Mononuclear cell (primary cell): ENCODE measurements at regions not wholly inside any gene's neighbourhood (a gene's known extent, or its start where the extent isn't known, plus 50 kb on each side); places are given as distances from the start of the nearest gene placed in this dataset.
A peak's percentile ranks its signal among the peaks of the same experiment; 100 is the strongest.
"Not testable (repeated sequence)": the region's sequence is repeated elsewhere in the genome, so short reads cannot be mapped to it uniquely, and the experiment has no call there.

Experiments
- H3K27me3 ChIP-seq: 2 replicates; pipeline ENCODE4 v1.6.0; 2011; ENCODE audit warnings: low read length, control low read depth; ENCODE audit not compliant: insufficient read depth
- H3K4me1 ChIP-seq: 2 replicates; pipeline ENCODE4 v1.5.1; 2011; ENCODE audit warnings: mild to moderate bottlenecking, low read length, control low read depth; ENCODE audit not compliant: insufficient read depth
- H3K4me3 ChIP-seq: 2 replicates; pipeline ENCODE4 v1.5.1; 2011; ENCODE audit warnings: mild to moderate bottlenecking, low read length, moderate library complexity
- H3K9me3 ChIP-seq: 2 replicates; pipeline ENCODE4 v1.5.1; 2011; ENCODE audit warnings: low read depth, mild to moderate bottlenecking, control low read depth, low read length

DNA sequence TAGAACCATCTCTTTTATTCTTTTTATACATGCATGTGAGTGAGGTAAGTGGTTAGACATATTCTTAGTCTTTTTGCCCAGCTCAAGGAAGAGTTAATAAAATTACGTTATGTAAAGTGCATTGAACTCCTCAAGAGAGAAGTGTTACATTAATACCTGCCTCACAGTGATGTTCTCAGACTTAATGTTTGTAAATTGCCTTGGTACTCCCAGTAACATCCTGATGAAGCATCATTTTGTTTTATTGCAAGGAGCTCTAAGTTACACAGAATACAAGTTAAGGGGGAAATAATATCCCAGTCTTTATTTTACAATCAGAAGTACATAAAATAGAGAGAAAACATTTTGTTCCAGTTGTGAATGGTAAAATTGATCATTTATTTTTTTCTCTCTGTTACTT is 89.5 kb upstream of the ARRDC3 start:
- peaks cover 12% of the 10 kb centered on the region for H3K4me1 ChIP-seq
- H3K27me3 ChIP-seq = no peaks in the 10 kb centered on the region
- no peak overlapping the region for H3K4me3 ChIP-seq
- no peaks in the 10 kb centered on the region for H3K9me3 ChIP-seq

GRCh38 chr5:91469517-91470165 is 86.5 kb upstream of the ARRDC3 start:
- Histone ChIP-seq H3K9me3 (no peaks in the 10 kb centered on the region), H3K4me3 (peak overlapping the region; percentile 10), H3K27me3 (no peaks in the 10 kb centered on the region), H3K4me1 (peaks cover 12% of the 10 kb centered on the region)

- H3K4me3 ChIP-seq = peak overlapping the region; percentile 10
- H3K4me1 ChIP-seq = peaks cover 12% of the 10 kb centered on the region
- no peaks in the 10 kb centered on the region for H3K27me3 ChIP-seq
- no peaks in the 10 kb centered on the region for H3K9me3 ChIP-seq
These were observed 85.7 kb upstream of the ARRDC3 start for GRCh38 chr5:91468651-91469422.

GRCh38 chr5:91464886-91465646 is 81.9 kb upstream of the ARRDC3 start:
- no peaks in the 10 kb centered on the region for H3K27me3 ChIP-seq
- peaks cover 12% of the 10 kb centered on the region for H3K4me1 ChIP-seq
- H3K9me3 ChIP-seq = no peaks in the 10 kb centered on the region
- no peak overlapping the region for H3K4me3 ChIP-seq

GRCh38 chr5:91457681-91458058 is 74.6 kb upstream of the ARRDC3 start:
- H3K27me3 ChIP-seq = no peaks in the 10 kb centered on the region
- no peak overlapping the region for H3K4me3 ChIP-seq
- H3K9me3 ChIP-seq = no peaks in the 10 kb centered on the region
- H3K4me1 ChIP-seq = no peaks in the 10 kb centered on the region

- H3K27me3 ChIP-seq = no peaks in the 10 kb centered on the region
- no peaks in the 10 kb centered on the region for H3K9me3 ChIP-seq
- no peaks in the 10 kb centered on the region for H3K4me1 ChIP-seq
- H3K4me3 ChIP-seq = no peak overlapping the region
These were observed 74.0 kb upstream of the ARRDC3 start for GRCh38 chr5:91456928-91457680.

GRCh38 chr5:91449083-91449482 is 66.0 kb upstream of the ARRDC3 start:
- Histone ChIP-seq H3K27me3 (no peaks in the 10 kb centered on the region), H3K4me1 (no peaks in the 10 kb centered on the region), H3K9me3 (no peaks in the 10 kb centered on the region), H3K4me3 (no peak overlapping the region)

DNA sequence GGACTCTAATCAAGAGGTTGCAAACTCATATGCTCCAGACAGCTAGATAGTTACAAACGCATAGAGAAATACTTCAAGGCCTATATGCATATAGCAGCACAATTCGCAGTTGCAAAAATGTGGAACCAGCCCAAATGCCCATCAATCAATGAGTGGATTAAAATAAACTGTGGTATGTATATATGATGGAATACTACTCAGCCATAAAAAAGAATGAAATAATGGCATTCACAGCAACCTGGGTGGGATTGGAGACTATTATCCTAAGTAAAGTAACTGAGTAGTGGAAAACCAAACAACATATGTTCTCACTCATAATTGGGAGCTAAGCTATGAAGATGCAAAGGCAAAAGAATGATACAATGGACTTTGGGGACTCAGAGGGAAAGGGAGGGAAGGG is 65.0 kb upstream of the ARRDC3 start:
- H3K9me3 ChIP-seq, H3K27me3 ChIP-seq, H3K4me1 ChIP-seq, H3K4me3 ChIP-seq: not testable (repeated sequence)

DNA sequence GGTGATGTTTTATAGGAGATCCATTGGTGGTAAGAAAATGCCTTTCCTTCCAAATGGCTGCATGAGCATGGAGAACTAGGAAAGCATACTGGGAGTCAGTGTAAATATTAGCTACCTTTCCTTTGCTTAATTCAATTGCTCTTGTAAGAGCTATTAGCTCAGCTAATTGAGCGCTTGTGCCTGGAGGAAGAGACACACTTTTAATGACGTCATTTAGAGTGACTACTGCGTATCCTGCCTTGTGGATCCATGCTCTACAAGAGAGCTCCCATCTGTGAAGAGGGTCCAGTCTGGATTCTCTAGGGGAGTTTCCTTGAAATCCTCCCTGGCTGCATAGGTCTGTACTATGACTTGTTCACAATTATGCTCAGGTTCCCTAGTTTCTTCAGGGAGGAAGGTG is 63.8 kb upstream of the ARRDC3 start:
- not testable (repeated sequence) for H3K9me3 ChIP-seq, H3K27me3 ChIP-seq, H3K4me1 ChIP-seq, H3K4me3 ChIP-seq

DNA sequence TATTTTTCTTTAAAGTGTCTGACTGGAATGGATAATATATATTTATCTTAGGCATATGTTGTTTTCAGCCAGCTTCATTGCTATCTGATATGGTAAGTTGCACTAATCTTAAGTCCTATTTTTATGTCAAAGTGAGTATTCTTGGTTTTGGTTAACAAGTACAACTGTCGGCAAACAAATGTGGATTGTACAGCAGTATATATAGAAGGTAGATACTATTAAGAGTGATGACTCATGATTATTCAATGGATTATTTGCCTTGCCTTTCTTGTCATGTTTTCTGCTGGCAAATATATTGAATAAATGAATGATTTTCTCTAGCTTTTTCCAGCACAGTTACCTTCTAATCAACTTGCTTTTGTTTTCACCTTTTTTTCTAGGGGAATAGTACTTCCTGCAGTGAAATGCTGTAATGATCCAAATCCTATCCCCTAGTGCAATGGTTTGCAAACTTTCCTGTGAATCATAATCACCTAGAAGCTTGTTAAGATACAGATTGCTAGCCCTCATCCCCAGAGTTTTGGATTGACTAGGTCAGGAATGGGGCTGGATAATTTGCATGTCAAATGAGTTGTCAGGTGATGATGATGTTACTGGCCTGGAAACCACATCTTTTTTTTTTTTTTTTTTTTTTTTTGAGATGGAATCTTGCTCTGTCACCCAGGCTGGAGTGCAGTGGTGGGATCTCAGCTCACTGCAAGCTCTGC is 60.8 kb upstream of the ARRDC3 start:
- H3K4me1 ChIP-seq = no peaks in the 10 kb centered on the region
- no peaks in the 10 kb centered on the region for H3K9me3 ChIP-seq
- H3K27me3 ChIP-seq = no peaks in the 10 kb centered on the region
- no peak overlapping the region for H3K4me3 ChIP-seq

GRCh38 chr5:91443023-91443422 is 59.9 kb upstream of the ARRDC3 start:
- Histone ChIP-seq H3K27me3 (no peaks in the 10 kb centered on the region), H3K4me1 (no peaks in the 10 kb centered on the region), H3K9me3 (no peaks in the 10 kb centered on the region), H3K4me3 (no peak overlapping the region)

GRCh38 chr5:91441082-91441481 is 58.0 kb upstream of the ARRDC3 start:
- Histone ChIP-seq H3K27me3 (no peaks in the 10 kb centered on the region), H3K9me3 (no peaks in the 10 kb centered on the region), H3K4me1 (no peaks in the 10 kb centered on the region), H3K4me3 (no peak overlapping the region)

GRCh38 chr5:91438871-91439270 is 55.8 kb upstream of the ARRDC3 start:
- H3K9me3 ChIP-seq = no peaks in the 10 kb centered on the region
- H3K27me3 ChIP-seq = no peaks in the 10 kb centered on the region
- peaks cover under 1% of the 10 kb centered on the region for H3K4me1 ChIP-seq
- no peak overlapping the region for H3K4me3 ChIP-seq

DNA sequence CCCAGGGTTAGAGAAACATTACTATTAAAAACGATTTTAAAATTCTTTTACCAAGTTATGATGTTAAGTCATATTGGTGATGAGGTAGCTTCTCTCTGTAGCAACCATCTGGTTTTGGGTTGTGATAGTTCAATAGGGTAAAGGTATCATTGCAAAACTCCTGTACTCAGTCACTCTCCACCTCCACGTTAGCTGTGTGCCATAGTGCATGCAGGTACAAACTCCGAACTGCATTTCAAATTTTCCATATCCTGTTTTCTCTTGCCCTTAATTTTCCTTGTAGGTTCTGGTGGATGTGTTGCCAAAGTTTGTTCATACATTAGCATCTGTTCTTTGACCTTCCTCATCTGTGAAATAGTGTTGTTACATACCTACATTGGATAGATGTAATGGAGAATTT is 53.1 kb upstream of the ARRDC3 start:
- H3K27me3 ChIP-seq = no peaks in the 10 kb centered on the region
- no peaks in the 10 kb centered on the region for H3K9me3 ChIP-seq
- peaks cover 8% of the 10 kb centered on the region for H3K4me1 ChIP-seq
- H3K4me3 ChIP-seq = no peak overlapping the region
